GM20431 (cell line): ENCODE measurements at regions not wholly inside any gene's neighbourhood (a gene's known extent, or its start where the extent isn't known, plus 50 kb on each side); places are given as distances from the start of the nearest gene placed in this dataset.
"Not testable (repeated sequence)": the region's sequence is repeated elsewhere in the genome, so short reads cannot be mapped to it uniquely, and the experiment has no call there.

Experiments
- in situ Hi-C: fragments of 300-500 bp; cut with MseI, MboI; formaldehyde crosslinking; loops from one replicate; pipeline ENCODE4 v1.15.0; 2020; ENCODE audit warnings: low sequenced_read_pairs; ENCODE audit not compliant: unreplicated experiment

DNA sequence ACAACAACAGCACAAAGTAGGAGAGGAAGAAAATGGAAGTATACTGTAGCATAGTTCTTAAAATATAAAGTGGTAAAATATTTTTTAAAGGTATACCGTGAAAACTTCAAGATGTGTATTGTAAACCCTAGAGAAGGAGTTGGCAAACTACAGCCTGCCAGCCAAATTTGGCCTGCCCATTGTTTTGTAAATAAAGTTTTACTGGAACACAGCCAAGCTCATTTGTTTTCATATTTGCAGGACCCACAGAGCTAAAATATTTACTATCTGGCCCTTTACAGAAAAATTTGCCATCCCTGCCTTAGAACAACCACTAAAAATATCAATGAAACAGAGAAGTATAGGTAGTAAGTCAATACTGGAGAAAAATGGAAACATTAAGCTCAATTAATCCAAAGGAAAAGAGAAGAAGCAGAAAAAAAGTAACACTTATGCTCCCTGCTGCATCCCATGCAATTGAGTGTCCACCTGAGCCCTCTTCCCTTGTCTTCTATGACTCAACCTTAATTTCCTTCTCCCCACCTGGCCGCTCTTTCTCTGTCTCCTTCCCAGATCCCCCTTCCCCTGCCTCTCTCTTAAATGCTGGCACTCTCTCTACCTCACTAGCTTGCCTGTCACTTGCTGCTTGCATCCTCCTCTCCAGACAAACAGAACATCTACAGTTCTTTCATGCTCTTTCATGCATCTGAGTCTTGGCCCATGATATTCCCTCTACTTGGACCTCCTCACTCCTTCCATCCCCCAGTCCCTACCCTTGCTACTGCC lies 50.6 kb upstream of the FER start:
- in situ Hi-C loops = no loop called here

DNA sequence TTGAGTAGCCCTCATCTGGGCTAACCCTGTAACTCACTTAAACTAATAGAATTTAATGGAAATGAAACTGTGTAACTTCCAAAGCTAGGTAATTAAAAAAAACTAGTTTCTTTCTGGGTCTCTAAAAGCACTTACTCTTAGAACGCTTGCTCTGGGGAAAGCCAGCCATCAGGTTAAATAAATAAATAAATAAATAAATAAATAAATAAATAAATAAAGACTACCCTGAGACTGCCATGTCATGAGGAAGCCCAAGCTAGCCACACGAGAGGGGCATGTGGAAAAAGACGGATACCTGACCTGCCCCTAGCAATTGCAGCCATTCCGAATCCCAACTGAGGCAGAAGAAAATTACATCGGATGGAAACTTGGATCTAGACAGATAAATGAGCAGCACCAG lies 51.3 kb upstream of the FER start:
- in situ Hi-C loops = no loop called here

DNA sequence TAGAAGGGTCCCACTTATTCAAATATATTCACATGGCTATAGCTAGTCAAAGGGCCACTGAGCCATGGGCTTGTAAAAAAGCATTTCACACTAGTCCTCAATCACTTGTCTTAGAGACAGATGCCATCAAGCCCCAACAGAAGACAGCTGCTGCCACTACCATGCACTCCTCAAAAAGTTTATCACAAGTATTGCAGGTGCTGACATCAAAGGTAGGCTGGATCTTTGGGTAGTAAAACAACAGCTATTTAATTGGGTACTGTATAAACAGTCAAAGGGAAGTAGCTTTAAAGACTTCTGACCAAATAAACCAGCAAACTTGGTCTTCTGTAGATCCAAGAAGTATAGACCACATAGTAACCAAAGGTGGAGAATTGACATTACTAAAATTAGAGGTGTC lies 59.2 kb upstream of the FER start:
- in situ Hi-C loops = no loop called here

DNA sequence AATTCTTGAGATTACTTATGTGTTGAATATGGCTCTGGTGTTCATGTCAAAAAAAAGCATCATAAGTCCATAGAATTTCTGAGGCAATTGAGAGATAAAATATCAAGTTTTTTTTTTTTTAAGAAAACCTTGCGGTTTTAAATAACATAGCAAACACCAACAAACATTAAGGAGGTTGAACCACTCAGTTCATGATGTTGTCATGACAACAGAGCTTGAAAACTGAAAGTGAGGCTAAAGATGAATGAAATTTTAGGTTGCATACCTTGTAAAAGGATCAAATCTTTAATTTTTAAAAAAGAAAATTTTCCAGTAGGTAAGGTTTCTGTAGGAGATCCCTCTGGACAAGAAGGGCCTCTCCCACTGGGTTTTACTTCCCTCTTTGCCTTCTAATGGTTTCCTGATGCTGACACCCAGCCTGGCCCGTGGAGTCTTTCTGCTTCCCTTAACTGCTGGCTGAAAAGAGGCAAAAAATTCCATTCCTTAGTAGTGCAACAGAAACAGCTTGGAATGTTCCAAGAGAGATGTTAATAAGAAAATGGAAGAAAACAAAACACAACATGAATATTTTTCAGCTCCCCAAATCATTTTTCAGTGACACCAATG lies 60.0 kb upstream of the FER start:
- in situ Hi-C loops = no loop called here

DNA sequence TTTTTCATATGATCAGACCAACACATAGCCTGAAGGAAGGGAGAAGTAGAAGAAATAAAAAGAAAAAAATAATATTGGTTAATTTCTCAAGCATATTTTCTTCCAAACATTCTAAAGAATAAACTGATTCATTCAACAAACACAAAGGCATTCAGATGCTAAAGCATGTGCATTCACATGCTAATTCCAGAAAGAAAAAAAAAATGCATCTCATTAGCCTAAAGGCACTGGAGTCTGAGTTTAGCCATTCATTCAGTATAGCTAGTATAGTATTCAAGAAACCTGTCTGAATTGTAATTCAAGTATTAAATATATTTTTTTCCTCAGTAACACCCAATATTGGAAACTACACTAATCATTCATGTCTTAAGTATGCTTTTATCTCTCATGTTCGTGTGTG lies 61.0 kb upstream of the FER start:
- in situ Hi-C loops = no loop called here

DNA sequence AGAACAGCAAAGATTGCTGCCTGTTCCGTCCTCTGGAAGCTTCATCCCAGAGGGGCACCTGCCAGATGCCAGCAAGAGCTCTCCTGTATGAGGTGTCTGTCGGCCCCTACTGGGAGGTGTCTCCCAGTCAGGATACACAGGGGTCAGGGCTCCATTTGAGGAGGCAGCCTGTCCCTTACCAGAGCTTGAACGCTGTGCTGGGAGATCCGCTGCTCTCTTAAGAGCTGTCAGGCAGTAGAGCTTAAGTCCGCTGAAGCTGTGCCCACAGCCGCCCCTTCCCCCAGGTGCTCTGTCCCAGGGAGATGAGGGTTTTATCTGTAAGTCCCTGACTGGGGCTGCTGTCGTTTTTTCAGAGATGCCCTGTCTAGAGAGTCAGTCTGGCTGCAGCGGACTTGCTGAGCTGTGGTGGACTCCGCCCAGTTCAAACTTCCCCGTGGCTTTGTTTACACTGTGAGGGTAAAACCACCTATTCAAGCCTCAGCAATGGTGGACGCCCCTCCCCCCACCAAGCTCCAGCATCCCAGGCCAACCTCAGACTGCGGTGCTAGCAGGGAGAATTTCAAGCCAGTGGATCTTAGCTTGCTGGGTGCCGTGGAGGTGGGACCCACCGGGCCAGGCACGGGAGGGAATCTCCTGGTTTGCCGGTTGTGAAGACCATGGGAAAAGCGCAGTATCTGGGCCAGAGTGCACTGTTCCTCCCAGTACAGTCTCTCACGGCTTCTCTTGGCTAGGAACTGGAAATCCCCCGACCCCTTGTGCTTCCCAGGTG lies 62.1 kb upstream of the FER start:
- in situ Hi-C loops = not testable (repeated sequence)

DNA sequence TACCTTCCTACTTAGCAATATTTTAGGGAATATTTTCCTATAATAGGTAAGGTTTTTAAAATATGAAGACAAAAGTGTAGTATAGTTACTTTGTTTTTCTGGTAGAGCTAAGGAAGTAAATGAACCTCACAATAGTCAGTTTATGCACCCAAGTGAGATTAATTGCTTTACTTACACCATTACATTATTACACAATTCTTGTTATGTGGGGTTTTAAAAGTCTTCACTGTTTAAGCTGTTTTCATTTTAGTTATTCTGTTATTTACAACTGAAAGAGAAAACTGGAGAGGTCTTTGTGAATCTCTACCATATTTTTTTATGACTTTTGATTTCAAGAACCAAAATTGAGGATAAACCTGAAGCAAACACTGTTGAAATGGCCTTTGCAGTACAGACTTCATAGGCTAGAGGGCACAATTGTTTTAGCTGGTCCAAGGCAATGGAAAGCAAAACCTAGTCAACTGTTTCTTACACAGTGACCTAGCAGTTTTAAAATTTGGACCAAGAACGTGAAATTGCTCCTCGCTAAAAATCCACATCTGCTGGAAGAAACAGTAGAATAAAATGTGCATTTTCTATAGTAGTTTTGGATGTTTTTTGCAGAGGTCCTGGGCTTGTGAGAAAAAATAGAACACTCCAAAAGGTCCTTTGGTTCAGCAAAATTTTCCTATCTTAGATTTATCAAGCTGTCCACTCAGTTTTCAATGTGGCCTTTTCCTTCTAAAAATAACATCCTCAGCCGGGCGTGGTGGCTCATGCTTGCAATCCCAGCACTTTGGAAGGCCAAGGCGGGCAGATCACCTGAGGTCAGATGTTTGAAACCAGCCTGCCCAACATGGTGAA lies 66.4 kb upstream of the FER start:
- in situ Hi-C loops = no loop called here

DNA sequence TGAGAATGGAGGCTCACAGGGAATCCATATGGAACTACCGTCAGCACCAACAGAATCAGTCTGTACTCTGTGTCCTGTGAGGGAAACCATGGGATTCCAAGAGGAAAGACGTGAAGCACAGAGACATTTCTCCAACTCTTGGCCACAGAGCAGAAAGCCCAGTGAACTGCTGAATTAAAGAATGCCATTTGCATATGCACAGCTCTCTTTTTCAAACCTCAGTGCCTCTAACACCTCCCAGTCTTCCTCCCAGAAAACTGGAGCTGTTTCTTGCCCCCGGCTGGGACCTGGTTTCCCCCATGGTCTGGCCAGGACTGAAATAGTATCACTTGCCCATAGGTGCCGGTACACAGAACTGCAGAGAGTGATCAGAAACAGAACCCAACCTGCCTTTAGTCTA lies 69.6 kb upstream of the FER start:
- in situ Hi-C loops = no loop called here

DNA sequence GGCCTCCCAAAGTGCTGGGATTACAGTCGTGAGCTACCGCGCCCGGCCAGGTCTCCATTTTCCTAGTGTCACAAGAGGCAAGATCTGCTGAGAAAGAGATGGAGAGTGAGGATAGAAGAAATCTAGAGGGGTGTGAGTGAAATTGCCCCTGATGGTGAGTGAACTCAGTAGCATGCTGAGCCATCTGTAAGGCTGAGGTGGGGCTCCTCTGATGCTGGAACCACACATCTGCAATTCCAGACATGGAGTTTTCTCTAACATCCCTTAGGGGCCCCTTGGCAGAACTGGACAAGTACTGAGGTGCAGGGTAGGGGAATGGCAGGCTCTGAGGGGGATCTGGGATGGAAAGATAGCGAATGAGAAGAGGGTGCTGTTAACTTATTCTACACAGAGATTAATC lies 72.0 kb upstream of the FER start:
- in situ Hi-C loops = no loop called here

DNA sequence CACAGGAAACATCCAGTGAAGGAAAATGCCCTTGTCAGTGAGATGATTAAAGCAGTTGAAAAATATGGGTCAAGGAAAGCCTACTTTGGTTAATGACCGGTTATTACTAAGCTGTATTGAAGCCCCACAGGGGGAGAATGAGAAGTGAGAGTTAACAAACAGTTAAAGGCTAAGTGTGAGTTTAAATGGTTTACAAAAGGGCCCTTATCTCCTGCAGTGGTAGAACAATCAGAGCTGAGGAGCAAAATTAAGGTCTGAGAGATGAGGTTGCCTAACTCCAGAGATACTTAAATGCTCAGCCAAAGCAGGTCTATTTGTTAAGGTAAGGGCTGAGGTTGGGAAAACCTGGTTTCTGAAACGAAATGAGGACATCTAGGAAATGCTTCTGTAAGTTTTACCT lies 75.1 kb upstream of the FER start:
- in situ Hi-C loops = no loop called here

DNA sequence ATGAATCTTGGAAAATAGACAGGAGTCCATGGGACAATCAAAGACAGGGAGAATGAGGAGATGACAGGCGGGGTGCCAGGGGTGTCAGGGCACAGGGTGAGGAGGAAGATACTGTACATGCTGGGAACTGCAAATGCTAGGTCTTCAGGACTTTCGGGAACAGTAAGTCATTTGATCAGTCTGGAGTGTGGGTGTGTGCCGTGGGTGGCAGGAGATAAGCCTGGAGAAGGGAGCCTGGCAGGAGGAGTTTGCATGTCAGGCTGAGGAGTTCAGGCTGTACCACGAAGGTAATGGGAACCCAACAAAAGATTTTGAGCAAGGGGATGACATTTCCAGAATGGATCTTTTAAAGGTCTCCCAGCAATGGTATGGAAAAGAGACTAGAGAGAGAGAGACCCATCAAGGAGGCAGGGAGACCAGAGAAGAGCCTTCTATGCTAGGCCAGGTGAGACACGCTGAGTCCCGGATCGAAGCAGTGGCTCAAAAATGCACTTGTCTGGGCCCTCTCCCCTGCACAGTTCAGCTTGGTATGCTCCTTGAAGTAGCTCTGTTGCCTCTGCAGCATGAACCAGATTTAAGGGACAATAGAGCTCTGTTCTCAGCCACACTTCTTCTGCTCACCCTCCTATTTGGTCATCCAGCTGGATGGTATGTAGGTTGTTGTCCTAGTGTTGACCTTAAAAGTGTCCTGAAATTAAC lies 77.0 kb upstream of the FER start:
- in situ Hi-C loops = no loop called here

DNA sequence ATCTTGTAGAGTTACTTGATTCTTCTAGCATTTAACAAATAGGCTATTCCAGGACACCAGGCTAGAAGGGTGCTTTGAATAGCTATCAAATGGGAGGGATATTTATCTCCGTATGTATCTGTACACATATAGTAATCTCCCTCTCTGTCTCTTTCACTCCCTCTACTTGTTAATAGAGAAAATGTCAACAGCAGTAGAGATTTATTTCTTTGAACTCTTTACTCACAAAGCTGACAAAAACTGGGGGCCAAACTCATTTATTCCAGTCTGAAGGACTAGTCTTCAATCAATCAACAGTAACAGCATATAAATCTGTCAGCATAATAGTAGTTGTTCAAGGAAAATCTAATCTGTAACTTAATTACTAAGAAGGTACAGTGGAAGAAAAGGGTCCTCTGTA lies 78.2 kb upstream of the FER start:
- in situ Hi-C loops = no loop called here

DNA sequence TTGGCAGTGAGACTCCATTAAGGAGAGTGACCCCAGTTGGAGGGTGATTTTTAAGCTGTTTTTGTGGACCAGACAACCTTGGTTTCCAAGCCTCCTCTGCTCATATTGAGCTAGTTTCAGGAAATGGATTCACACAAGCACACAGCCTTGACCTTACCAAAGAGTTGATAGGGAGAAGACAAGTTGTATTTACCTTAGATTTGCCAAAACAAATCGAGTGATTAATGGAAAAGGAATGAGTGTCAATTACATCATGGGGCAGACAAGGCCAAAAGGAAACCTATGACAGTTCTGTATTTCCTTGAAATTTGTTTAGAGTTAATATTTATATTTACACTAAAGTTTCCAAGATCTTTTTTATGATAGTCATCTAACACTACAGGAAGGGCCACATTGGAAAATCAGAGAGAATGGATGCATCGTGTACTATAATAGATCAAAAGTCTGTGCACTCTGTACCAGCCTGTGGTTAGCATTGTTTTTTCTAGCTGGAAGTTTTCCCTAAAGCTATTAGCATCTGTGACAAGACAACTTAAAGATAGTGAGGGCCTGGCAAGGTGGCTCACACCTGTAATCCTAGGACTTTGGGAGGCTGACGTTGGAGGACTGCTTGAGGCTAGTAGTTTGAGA lies 86.0 kb upstream of the FER start:
- in situ Hi-C loops = no loop called here

DNA sequence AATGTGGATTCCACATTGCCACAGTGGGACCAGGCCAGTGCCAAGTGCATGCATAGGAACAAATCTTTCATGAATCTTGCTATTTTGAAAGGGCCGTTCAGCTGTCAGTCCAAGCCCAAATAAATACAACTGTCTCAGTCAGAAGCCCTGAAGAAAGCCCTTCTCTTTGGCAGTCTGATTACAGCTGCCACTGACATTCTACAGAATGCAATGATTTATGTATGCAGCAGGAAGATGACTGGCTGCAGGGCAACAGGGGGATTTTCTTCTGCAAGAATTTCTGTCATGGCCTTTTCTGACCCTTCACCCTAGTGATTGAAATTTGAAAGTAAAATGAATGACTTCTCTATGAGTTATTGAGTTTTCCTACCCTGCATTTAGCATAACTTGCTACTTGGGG lies 86.7 kb upstream of the FER start:
- in situ Hi-C loops = no loop called here

DNA sequence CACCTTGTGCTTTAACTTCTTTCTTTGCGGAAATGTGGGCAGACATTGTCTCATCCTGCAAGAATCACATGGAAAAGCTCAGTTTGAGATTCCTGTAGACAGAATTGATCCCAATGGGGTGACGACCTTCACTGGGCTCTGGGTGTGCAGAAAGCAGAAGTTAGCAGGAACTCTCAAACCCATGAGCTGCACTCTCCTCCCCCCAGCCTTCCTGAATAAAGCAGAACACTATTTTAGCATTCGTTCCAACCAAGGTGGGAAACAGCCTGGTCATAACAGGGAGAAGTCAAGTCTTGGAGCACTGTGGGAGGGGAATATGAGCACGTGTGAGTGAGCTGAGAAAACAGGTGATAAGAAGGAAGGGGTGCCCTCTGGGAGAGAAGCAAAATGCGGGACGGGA lies 87.4 kb upstream of the FER start:
- in situ Hi-C loops = no loop called here

DNA sequence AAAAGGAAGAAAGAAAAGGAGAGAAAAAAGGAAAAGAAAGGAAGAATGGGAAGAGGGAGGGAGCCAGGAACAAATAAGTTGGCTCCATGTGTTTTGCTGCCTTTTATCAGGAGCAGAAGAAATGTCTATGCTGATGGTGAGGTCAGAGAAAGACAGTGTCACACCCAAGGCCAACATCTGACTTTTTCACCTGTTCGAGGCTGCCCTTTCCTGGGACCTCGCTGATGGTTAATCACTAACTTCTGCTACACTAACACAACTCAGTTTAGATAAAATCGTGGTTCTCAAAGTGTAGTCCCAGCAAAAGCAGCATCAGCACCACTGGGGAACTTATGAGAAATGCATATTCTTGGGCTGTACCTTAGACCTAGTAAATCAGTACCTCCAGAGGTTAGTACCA lies 88.2 kb upstream of the FER start:
- in situ Hi-C loops = no loop called here

DNA sequence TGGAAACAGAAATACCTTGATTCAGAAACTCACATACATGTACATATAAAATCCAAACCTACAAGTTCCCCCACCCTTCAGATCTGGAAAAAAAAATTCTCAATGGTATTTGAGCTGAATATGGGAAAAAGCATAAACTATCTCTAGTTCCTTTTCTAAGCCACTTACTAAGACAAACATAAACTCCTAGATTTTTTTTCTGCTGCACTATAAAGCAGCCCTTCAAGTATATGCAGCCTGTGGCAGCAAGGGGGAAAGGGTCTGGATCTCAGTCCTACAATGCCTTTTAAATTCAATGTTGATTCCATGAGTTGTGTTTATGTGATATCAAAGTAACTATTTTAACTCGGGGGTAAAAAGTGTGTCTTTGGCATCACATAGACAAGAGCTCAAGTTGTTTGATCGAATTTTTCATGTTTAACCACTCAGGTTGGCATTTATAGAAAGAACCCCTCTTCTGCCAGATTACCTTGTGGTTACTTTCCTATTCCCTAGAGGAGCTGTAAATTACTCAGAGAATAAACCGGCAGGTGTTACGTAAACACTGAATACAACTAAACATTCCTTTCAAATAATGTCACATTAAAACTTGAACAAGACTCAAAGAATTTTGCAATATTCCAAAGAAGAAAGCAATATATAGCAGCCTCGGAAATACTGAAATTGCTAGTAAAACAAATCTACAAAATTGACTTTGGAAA lies 91.8 kb upstream of the FER start:
- in situ Hi-C loops = no loop called here

DNA sequence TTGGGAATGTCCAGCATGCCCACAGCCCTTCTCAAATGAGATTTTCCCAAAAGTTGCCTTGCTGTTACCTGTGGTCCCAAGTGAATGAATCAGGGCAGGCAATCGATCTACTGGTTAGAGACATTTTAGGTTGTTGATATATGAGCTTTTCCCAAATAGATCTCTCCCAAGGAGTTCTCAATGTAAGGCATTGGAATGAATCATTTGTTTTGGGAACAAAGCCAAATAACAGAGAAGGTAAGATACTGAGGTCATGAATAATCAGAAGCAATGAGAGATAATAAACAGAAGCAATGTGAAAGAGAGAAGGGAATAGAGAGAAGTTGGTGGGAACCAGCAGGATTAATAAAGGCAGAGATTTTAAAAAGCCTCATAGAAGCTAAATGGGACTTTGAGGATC lies 93.6 kb upstream of the FER start:
- in situ Hi-C loops = no loop called here

DNA sequence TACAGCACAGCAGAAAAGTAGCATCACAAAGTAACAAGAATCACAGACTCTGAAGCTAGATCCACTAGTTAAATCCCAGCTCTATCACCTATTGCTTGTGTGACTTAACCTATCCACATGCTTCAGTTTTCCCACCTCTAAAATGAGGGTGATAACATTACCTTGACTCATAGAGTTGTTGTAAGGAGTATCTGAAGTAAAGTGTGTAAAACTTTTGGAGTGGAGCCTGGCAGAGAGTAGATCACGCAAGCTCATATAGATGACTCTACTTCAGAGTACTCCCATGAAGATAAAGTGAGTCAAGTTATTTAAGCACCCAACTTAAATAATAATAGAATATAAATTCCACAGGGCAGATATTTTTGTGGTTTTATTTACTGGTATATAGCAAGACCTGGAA lies 94.5 kb upstream of the FER start:
- in situ Hi-C loops = no loop called here
